Naive B cell (primary cell): ENCODE measurements at regions not wholly inside any gene's neighbourhood (a gene's known extent, or its start where the extent isn't known, plus 50 kb on each side); places are given as distances from the start of the nearest gene placed in this dataset.

ENCODE experiments used
- ATAC-seq, 2 donors: fragments of 150-1000 bp; cut with Tn5 transposase; 2 replicates each; pipeline ENCODE4 v1.10.0; 2021; ENCODE audit warnings: low read depth in 2 of 2, mild to moderate bottlenecking in 2 of 2, moderate library complexity in 2 of 2
- DNase-seq: peaks from one replicate; pipeline ENCODE4 v3.0.0; 2022
- H3K27ac Mint-ChIP-seq, 6 donors: one replicate each; pipeline ENCODE4 v1.8.0; 2020 to 2022; ENCODE audit warnings: mild to moderate bottlenecking in 6 of 6, mixed read lengths in 6 of 6, moderate library complexity in 5 of 6, inconsistent platforms in 2 of 6
- H3K27me3 Mint-ChIP-seq, 3 donors: one replicate each; pipeline ENCODE4 v1.8.0; 2021 to 2022; ENCODE audit warnings: mixed read lengths in 3 of 3, mild to moderate bottlenecking in 1 of 3
- H3K36me3 Mint-ChIP-seq, 2 donors: one replicate each; pipeline ENCODE4 v1.8.0; 2020 to 2022; ENCODE audit warnings: mixed read lengths in 2 of 2, inconsistent platforms in 1 of 2, mild to moderate bottlenecking in 1 of 2
- H3K4me1 Mint-ChIP-seq, 3 donors: one replicate each; pipeline ENCODE4 v1.8.0; 2020 to 2022; ENCODE audit warnings: mixed read lengths in 3 of 3, inconsistent platforms in 1 of 3, mild to moderate bottlenecking in 1 of 3, moderate library complexity in 1 of 3
- H3K4me3 Mint-ChIP-seq, 8 donors: one replicate each; pipeline ENCODE4 v1.8.0; 2020 to 2022; ENCODE audit warnings: mild to moderate bottlenecking in 8 of 8, mixed read lengths in 8 of 8, moderate library complexity in 8 of 8, inconsistent platforms in 2 of 8
- H3K9me3 Mint-ChIP-seq, 7 donors: one replicate each; pipeline ENCODE4 v1.8.0; 2020 to 2022; ENCODE audit warnings: mixed read lengths in 7 of 7, mild to moderate bottlenecking in 5 of 7, inconsistent platforms in 2 of 7, moderate library complexity in 1 of 7

DNA sequence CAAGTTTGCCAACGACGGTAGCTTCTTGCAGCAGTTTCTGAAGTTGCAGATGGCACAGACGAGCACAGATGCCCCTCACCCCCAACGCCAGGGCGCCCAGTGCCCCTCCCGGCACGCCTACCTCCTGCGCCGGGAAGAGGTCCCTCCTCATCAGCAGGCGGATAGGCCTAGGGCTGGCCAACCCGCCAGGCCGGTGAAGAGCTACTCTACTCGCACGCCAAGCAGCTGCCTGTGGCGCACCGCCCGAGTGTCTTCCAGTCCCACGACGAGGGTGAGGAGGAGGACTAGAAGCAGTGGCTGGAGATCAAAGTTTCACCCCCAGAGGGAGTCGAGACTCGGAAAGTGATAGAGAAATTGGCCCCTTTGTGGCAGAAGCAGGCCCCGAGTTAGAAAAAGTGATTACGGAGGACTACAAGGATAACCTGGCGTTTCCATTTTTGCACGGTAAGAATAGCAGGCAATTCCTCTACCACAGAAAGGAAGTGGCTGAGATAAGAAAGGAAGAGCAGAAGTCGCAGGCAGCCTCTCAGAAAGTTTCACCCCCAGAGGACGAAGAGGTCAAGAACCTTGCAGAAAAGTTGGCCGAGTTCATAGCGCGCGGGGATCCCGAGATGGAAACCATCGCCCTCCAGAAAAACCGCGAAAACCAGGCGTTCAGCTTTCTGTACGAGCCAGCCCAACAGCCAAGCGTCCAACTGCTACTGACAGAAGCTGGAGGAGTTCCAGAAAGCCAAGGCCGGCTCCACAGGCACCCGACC lies 170.4 kb downstream of the HINT1 start:
- DNase-seq (no peak), ATAC-seq (no peak)
- Mint-ChIP-seq H3K27ac (no peak overlapping the region), H3K36me3 (no peaks in the 10 kb centered on the region), H3K27me3 (peaks cover 11 to 22% (median 12%) of the 10 kb centered on the region in 3 donors), H3K4me1 (no peaks in the 10 kb centered on the region), H3K9me3 (peaks cover 0 to 3% (median 0%) of the 10 kb centered on the region in 7 donors), H3K4me3 (no peak overlapping the region)

DNA sequence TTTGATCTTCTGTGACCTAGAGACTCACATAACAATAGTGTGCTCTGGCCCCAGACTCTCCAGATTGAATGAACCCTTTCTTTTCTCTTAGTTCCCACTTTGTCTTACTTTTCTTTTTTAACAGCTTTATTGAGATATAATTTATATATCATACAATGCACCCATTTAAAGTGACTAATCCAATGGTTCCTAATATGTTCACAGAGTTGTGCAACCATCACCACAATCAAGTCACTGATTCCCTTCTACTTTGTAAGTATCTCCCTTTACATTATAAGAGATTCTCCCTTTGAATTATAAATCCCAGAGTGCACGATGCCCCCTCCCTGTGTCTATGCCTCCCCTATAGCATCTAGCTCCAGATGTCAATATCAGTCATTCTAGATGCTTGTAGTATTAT lies 172.4 kb downstream of the HINT1 start:
- peaks cover 7 to 22% (median 12%) of the 10 kb centered on the region in 3 donors for H3K27me3 Mint-ChIP-seq
- no peaks in the 10 kb centered on the region for H3K36me3 Mint-ChIP-seq
- no peak overlapping the region for H3K27ac Mint-ChIP-seq
- no peak for DNase-seq
- H3K4me1 Mint-ChIP-seq: no peaks in the 10 kb centered on the region
- ATAC-seq: no peak
- no peak overlapping the region for H3K4me3 Mint-ChIP-seq
- H3K9me3 Mint-ChIP-seq: peaks cover 0 to 3% (median 0%) of the 10 kb centered on the region in 7 donors

DNA sequence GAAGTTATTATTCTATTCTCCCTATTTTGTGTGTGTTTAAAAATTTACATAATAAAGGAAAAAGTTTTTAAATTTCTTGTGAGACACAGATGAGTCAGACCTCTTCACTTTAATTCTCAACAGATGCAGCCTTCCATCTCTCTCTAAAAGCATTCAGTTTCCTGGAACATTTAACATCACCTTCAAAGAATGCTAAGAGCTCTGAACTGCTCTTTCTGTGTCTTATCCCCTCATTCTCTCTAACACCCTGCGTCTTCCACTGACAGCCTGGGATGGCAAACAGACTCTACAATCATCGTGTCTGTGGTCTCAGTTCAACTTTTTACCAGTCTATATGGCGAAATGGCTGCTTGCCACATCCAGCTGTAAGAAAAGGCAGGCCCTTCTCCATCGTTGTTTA lies 173.0 kb downstream of the HINT1 start:
- Mint-ChIP-seq H3K9me3 (peaks cover 0 to 3% (median 0%) of the 10 kb centered on the region in 7 donors), H3K27me3 (peaks cover 7 to 22% (median 12%) of the 10 kb centered on the region in 3 donors), H3K4me1 (no peaks in the 10 kb centered on the region), H3K36me3 (no peaks in the 10 kb centered on the region), H3K27ac (no peak overlapping the region), H3K4me3 (no peak overlapping the region)
- ATAC-seq (no peak), DNase-seq (no peak)

DNA sequence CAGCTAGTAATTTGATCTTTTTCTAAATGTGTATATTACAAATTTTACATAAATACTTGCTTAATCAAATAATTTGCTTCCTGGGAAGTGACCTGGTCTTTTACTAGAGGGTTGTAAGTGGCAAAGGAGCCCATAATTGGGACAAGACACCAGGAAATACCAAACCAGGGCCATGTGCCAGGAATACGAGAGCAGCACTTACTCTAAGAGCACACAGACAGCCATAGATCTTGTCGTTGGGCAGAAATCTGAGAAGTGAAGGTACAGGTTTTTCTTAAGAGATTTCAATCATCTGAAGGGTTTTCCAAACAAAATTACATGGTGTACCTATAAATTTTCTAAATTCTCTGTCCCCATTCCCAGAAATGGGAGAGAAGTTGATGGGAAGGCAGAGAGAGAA lies 179.3 kb downstream of the HINT1 start:
- Mint-ChIP-seq H3K27me3 (peaks cover under 1 to 11% (median 7%) of the 10 kb centered on the region in 3 donors), H3K4me1 (no peaks in the 10 kb centered on the region), H3K27ac (no peak overlapping the region), H3K36me3 (no peaks in the 10 kb centered on the region), H3K9me3 (peaks cover 0 to 1% (median 0%) of the 10 kb centered on the region in 7 donors), H3K4me3 (no peak overlapping the region)
- ATAC-seq (no peak), DNase-seq (no peak)

DNA sequence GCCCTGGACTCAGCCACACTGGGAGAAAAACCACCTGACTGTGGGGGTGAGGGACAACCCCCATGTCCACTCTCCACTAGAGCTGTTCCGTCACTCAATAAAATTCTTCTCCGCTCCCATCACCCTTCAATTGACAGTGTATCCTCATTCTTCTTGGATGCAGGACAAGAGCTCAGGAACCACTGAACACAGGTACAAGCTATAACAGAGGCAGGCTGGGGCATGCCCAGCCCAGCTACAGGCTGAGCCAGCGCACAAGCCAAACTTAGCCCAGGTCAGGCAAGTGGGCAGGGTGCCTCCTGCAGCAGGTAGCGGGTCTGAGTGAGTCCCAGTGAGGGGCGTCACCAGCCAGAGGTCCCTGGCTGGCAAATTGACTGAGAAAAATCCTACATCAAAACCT lies 183.4 kb downstream of the HINT1 start:
- H3K4me1 Mint-ChIP-seq: no peaks in the 10 kb centered on the region
- peaks cover 2 to 10% (median 7%) of the 10 kb centered on the region in 7 donors for H3K9me3 Mint-ChIP-seq
- H3K27ac Mint-ChIP-seq: no peak overlapping the region
- H3K36me3 Mint-ChIP-seq: no peaks in the 10 kb centered on the region
- ATAC-seq: no peak
- no peak for DNase-seq
- peaks cover 10 to 15% (median 10%) of the 10 kb centered on the region in 3 donors for H3K27me3 Mint-ChIP-seq
- H3K4me3 Mint-ChIP-seq: peak overlapping the region in 1 of 8 donors; percentile 14

DNA sequence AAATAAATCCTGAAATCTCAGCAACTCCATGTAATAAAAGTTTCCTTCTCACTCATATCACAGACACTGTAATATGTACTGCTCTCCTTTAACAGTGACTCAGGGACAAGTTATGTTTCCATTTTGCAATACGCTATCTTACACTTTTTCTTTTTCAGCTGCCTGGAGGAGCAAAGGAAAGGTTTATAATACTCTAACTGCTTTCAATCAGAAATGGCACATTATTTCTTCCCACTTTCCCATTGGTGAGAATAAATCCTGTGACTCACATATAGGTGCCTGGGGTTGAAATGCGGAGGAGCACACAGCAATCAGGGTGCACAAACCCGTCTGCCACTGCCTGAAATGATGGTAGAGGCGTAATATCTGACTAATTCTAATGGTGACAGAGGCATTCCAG lies 186.6 kb downstream of the HINT1 start:
- peaks cover 2 to 10% (median 7%) of the 10 kb centered on the region in 7 donors for H3K9me3 Mint-ChIP-seq
- H3K4me1 Mint-ChIP-seq: no peaks in the 10 kb centered on the region
- no peak overlapping the region for H3K4me3 Mint-ChIP-seq
- H3K36me3 Mint-ChIP-seq: no peaks in the 10 kb centered on the region
- DNase-seq: no peak
- peaks cover 15 to 25% (median 22%) of the 10 kb centered on the region in 3 donors for H3K27me3 Mint-ChIP-seq
- ATAC-seq: no peak
- no peak overlapping the region for H3K27ac Mint-ChIP-seq

DNA sequence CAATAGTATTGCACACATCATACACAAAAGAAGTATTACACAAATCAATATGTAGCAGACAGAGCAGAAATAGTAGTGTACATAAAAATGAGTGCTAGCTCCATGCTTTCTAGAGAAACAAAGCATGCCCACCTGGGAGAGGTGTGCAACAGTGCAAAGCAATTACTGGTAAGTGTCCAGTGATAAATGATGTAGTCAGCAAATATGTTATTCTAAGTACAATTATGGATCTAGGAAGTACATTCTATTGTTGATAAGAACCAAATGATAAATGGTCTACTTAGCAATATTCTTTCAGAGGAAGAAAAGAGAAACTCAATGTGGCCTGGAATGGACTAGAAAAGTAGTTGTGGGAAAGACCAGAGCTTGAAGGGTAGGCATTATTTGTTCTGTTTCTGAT lies 188.6 kb downstream of the HINT1 start:
- Mint-ChIP-seq H3K27ac (no peak overlapping the region), H3K27me3 (peaks cover 15 to 25% (median 22%) of the 10 kb centered on the region in 3 donors), H3K4me3 (no peak overlapping the region), H3K36me3 (no peaks in the 10 kb centered on the region), H3K4me1 (no peaks in the 10 kb centered on the region), H3K9me3 (peaks cover 2 to 10% (median 7%) of the 10 kb centered on the region in 7 donors)
- no peak for DNase-seq
- no peak for ATAC-seq

DNA sequence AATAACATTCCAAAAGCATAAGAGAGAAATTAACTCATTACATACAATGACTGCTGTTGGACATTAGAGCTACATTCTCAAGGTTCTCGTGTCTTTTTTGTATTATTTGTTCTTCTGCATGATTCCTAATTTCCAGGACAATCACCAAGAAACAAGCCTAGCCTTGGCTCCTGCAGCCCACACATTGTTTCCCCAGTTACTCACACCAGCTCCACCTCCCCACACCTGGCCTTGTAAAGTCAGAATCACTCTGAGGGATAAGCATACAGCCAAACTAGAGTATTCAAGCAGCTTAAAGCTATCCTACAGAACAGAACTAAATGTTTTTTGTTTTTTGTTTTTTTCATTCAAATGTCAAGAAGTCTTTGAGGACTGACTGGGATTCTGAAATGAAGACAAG lies 189.2 kb downstream of the HINT1 start:
- no peaks in the 10 kb centered on the region for H3K4me1 Mint-ChIP-seq
- H3K36me3 Mint-ChIP-seq: no peaks in the 10 kb centered on the region
- ATAC-seq: no peak
- DNase-seq: no peak
- H3K27me3 Mint-ChIP-seq: peaks cover 15 to 22% (median 16%) of the 10 kb centered on the region in 3 donors
- H3K4me3 Mint-ChIP-seq: no peak overlapping the region
- peaks cover 4 to 16% (median 10%) of the 10 kb centered on the region in 7 donors for H3K9me3 Mint-ChIP-seq
- H3K27ac Mint-ChIP-seq: no peak overlapping the region

DNA sequence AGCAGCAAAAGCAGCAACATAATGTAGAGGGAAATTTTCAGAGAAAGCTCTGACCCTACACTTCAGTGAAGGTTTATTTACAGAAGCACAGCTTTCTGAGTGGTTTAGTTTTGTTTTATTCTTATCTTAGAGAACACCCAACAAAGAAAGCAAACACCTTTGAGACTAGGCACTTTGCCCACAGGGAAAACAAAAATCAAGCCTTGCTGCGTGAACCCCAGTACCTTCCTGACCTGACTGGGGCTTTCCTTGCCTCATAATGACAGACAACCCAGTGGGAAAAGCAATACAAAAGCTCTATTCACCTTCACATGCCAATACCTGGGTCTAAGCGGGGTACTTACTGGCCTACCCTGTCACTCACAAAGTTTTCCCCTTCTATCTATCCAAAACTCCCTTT lies 189.8 kb downstream of the HINT1 start:
- H3K27me3 Mint-ChIP-seq: peaks cover 13 to 21% (median 15%) of the 10 kb centered on the region in 3 donors
- H3K27ac Mint-ChIP-seq: no peak overlapping the region
- no peak for DNase-seq
- ATAC-seq: no peak
- peaks cover 5 to 16% (median 10%) of the 10 kb centered on the region in 7 donors for H3K9me3 Mint-ChIP-seq
- H3K4me3 Mint-ChIP-seq: no peak overlapping the region
- no peaks in the 10 kb centered on the region for H3K36me3 Mint-ChIP-seq
- no peaks in the 10 kb centered on the region for H3K4me1 Mint-ChIP-seq

DNA sequence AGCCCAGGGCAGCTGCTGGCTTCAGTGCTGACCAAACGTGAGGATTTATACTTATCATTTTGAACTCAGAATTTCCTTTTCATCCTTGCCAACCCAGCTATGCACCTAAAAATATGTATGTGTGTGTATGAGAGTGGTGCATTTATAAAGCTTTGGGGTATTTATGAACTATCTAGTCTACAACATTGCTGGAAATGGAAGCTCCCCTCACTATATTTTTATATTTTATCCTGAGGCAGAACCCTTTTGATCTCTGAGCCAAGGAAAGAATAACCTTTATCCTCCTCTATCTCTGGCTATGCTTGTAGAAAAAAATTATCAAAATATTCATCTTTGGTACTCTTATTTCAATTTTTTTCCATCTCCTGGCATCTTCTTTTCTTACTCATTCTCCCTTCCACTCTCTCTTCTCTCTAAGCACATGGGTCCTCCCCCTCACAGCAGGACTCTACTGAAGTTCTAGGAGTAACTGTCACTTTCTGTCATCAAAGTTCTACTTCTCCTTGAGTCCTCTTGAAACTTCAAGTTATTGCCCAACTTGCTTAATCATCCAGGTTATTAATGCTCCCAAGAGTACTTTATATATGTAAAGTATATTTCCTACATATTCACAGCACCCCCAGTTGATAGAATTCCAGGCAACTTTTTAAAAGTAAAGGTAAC lies 190.9 kb downstream of the HINT1 start:
- ATAC-seq: no peak
- Mint-ChIP-seq H3K4me1 (no peaks in the 10 kb centered on the region), H3K27ac (peak overlapping the region in 1 of 6 donors; percentile 41), H3K9me3 (peaks cover 2 to 10% (median 4%) of the 10 kb centered on the region in 7 donors), H3K27me3 (peaks cover 6 to 17% (median 13%) of the 10 kb centered on the region in 3 donors), H3K4me3 (no peak overlapping the region), H3K36me3 (no peaks in the 10 kb centered on the region)
- DNase-seq: no peak

DNA sequence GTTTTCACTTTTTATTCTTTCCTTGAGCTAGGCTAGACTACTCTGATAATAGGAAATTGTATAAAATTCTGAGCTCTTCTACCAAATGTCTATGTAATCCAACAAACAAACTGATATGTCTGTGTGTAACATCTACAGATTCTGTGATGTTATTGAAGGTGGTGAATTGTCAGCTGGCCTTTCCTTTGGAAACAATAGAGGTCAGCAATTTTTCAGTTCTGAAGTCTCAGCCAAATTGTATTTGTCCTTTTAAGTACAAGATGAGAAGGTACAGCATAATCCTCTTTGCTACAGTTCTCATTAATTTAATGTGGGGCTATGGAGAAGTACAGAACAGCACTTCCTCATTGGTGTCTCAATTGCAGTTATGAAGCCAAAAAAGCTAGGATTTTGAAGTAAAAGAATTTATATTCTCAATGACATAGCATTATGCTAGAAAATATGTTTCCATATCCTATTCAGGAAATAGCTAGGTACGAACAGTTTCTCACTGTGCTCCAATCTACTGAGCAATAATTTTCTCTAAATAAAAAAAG lies 198.0 kb downstream of the HINT1 start:
- H3K27ac Mint-ChIP-seq: peak overlapping the region in 1 of 6 donors; percentile 40
- no peaks in the 10 kb centered on the region for H3K36me3 Mint-ChIP-seq
- H3K4me1 Mint-ChIP-seq: no peaks in the 10 kb centered on the region
- H3K9me3 Mint-ChIP-seq: peaks cover 6 to 14% (median 8%) of the 10 kb centered on the region in 7 donors
- peaks cover 0 to 7% (median 4%) of the 10 kb centered on the region in 3 donors for H3K27me3 Mint-ChIP-seq
- ATAC-seq: no peak
- H3K4me3 Mint-ChIP-seq: no peak overlapping the region
- no peak for DNase-seq

DNA sequence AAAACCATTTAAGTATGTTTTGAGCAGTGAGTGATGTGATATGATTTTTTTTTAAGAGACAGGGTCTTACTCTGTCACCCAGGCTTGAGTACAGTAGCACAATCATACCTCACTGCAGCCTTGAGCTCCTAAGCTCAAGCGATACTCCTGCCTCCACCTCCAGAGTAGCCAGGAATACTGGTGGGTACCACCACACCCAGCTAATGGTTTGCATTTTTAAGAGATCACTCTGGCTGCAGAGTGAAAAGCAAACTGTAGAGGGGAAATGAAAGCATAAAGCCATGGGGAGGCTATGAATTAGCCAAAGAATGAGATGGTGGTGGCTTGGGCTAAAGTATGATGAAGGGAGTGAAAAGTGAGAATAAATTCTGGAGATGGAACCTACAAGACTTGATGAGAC lies 199.1 kb downstream of the HINT1 start:
- H3K4me3 Mint-ChIP-seq: no peak overlapping the region
- no peaks in the 10 kb centered on the region for H3K36me3 Mint-ChIP-seq
- H3K27me3 Mint-ChIP-seq: peaks cover 0 to 7% (median 4%) of the 10 kb centered on the region in 3 donors
- no peaks in the 10 kb centered on the region for H3K4me1 Mint-ChIP-seq
- no peak overlapping the region for H3K27ac Mint-ChIP-seq
- DNase-seq (no peak), ATAC-seq (no peak)
- peaks cover 1 to 14% (median 9%) of the 10 kb centered on the region in 7 donors for H3K9me3 Mint-ChIP-seq

DNA sequence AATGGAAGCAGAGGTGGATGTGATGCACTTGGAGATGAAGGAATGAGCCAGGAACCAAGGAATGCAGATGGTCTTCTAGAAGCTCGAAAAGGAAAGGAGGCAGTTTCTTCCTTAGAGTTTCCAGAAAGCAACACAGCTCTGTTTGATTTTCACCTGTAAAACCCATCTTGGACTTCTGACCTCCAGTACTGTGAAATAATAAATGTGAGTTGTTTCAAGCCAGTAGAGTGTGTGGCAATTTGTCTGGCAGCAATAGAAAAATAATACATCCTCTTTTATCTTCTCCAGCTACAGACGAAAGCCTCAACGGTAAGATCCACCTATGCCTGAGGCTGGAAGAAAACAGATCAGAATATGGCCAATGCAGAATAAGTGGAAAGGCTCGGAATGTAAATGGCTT lies 199.7 kb downstream of the HINT1 start:
- H3K36me3 Mint-ChIP-seq: no peaks in the 10 kb centered on the region
- no peaks in the 10 kb centered on the region for H3K4me1 Mint-ChIP-seq
- peaks cover 0 to 7% (median 4%) of the 10 kb centered on the region in 3 donors for H3K27me3 Mint-ChIP-seq
- peaks cover 0 to 18% (median 9%) of the 10 kb centered on the region in 7 donors for H3K9me3 Mint-ChIP-seq
- no peak for ATAC-seq
- H3K27ac Mint-ChIP-seq: no peak overlapping the region
- H3K4me3 Mint-ChIP-seq: no peak overlapping the region
- DNase-seq: no peak
